ENCODE measurements at regions not wholly inside any gene's neighbourhood (a gene's known extent, or its start where the extent isn't known, plus 50 kb on each side); places are given as distances from the start of the nearest gene placed in this dataset.

DNA sequence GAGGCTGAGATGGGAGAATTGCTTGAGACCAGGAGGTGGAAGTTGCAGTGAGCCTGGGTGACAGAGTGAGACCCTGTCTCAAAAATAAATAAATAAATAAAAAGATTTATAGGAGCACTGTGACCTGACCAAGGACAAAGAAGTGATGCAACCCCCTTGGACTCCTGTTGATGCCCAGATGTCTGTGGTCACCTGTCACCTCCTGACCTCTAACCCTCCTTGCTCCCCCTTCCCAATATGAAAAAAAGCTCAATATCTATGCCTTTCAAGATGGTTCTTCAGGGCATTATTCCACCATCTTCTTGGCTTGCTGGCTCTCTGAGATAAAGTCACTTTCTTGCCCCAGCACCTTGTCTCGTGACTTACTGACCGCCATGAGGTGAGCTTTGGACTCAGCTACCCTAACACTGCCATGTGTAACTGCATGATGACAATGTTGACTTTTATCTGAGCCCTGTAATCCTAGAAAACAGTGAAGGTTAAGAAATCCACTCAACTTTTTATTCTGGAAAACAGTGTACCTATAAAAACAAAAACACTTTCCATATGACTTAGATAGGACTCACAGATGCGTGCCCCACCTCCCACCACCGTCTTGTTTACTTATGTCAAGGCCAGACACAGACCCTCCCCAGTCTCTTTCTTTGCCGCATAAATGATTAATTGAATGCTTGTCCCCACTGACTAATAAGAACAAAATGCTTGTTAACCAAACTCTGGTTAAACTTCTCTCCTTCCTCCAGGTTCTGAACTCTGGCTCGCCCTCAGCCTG lies 360.5 kb downstream of the BUD13 start:
- no peak overlapping the region for H3K4me3 ChIP-seq (ENCODE audit: low read depth, low read length)
- no peak for DNase-seq (ENCODE audit: low read depth)

DNA sequence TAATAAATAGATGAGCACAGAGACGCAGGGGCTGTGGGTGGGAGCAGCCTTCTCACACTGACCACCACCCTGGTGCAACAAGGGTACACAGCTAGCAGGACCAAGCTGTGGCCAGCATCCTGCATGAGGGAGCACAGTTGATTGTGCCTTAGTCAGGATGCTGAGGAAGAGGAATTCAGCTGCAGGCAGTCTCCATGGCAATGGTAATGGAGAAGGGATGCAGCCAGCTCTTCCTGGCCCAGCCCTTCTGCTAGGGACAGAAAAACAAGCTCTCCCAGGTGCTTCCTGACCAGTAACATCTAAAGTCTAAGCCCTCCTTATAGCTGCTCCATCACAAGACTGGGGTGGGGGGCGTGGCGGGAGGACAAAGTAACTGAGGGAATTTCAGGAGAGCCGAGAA lies 363.5 kb downstream of the BUD13 start:
- DNase-seq (ENCODE audit: low read depth): no peak
- no peak overlapping the region for H3K4me3 ChIP-seq (ENCODE audit: low read depth, low read length)

DNA sequence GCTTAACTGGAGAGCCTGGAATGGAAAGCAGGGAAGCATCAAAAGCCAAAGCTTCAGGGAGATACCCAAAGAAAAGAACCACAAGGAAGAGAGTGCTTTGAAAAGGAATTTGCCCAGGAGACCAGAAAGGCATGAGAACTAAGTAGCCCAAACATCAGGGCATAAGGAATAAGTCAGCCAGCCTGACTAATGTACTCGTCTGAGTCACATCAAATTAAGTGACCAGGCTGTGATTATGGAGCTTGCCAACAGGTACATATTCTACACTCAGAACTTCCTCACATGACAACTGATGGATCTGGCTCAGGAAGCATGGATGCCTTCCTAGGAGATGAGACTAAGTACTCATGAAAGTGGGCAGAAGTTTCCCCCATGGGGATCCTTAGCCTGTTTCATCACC lies 366.7 kb downstream of the BUD13 start:
- no peak for DNase-seq (ENCODE audit: low read depth)
- no peak overlapping the region for H3K4me3 ChIP-seq (ENCODE audit: low read depth, low read length)

DNA sequence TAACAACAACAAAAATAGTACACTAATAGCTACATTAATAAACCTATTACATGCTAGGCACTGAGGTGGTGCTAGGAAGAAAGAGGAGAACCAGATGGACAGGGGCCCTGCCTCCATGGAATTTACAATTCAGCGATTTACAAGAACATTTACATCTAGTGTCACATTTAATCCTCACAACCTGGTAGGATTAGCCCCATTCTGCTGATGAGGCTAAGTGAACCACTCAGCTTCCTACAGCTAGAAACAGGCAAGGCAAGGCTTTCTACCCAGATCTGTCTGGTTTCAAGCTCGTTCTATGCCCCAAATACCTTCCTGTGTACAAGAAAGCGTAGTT lies 368.4 kb downstream of the BUD13 start:
- no peak overlapping the region for H3K4me3 ChIP-seq (ENCODE audit: low read depth, low read length)
- DNase-seq (ENCODE audit: low read depth): no peak

DNA sequence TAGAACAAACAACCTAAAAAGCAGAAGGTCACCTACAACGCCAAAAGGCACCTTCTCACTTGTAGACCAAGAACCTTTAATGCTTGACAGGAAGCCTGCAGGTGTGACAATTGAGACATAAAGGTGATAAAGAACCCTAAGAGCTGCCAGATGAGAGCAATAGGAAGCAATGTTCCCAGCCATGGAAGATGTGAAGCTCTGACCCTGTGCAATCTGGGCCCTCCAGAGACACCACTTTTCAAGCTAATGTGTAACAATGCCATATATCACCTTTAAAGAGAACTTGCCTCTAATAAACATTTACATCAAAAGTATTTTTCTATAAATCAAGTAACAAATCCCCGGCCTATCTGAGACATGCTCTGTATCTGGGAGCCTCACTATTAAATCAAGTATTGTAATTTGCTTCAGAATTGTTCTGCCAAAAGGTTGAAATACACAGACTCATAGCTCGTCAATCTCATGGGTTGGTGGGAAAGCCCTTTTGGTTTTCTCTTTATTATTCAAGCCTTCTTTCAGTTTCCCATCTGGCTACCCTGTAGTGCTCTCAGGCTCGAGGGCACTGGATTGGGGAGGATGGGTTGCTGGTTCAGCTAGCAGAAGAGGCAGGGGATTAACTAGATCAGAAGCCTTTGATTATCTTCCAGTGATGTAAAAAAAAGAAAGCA lies 368.9 kb downstream of the BUD13 start:
- H3K4me3 ChIP-seq (ENCODE audit: low read depth, low read length): no peak overlapping the region
- no peak for DNase-seq (ENCODE audit: low read depth)

DNA sequence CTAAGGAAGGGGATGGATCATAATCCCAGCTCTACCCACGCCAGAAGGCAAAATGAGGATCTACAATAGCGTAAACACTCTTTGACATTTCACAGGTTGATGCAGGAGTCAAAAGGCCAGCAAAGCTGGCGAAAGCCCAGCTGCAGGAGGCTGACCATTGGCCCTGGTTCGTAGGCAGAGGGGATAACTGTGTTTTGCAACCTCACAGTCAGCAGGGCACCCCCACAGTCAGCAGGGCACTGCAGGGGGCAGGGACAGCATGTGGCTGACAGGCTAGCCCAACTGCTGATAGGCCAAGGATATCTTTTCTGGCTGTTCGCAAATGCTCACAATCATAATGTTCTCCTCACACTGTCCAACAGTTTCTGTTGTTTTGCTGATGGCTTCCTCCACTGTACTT lies 372.7 kb downstream of the BUD13 start:
- no peak for DNase-seq (ENCODE audit: low read depth)
- no peak overlapping the region for H3K4me3 ChIP-seq (ENCODE audit: low read depth, low read length)

DNA sequence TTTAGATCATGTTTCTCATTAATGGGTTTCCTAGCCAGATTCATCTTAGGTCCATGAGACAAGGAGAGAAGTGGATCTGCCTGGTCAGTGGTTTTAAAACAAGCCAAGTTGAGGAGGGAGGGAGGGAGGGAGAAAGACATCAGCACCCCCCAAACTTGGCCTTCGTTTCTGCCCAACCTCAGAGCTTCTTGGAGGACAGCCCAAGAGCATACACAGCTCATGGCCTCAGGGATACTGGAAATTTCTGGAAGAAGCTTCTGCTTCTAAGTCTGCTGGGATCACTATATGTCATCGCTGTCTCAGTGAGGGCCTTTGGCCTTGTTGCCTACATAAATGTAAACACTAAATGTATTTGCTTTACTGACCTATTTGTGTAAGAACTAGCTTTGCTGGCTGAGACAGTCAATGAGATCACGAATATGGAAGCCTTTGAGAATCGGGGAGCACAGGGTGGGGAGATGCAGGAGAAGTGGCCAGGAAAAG lies 375.1 kb downstream of the BUD13 start:
- DNase-seq (ENCODE audit: low read depth): no peak
- H3K4me3 ChIP-seq (ENCODE audit: low read depth, low read length): no peak overlapping the region

DNA sequence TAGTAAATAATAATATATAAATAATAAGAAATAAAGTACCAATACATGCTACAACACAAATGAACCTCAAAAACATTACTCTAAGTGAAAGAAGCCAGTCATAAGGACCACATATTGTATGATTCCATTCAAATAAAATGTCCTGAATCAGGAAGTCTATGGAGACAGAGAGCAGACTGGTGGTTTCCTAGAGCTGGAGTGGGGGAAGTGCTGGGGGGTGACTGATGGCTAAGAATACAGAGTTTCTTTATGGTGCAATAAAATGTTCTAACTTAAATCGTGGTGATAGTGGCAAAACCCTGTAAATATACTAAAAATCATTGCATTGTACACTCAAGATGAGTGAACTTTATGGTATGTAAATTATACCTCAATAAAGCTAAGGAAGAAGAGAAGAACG lies 376.5 kb downstream of the BUD13 start:
- no peak for DNase-seq (ENCODE audit: low read depth)
- H3K4me3 ChIP-seq (ENCODE audit: low read depth, low read length): no peak overlapping the region

DNA sequence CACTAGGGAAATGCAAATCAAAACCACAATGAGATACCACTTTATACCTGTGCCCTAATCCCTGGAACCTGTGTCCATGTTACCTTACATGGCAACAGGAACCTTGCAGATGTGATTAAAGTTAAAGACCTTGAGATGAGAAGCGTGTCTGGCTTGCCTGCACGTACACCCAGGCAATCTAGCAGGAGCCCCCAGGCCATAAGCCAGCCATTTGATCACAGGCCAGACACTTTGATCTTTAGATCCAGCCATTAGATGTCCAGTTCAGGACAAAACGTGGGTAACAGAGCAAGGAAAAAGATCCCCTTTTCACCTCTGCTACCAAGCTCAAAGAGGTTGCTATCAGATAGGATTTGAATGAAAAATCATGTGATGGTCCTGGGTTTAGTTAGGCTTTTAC lies 378.8 kb downstream of the BUD13 start:
- DNase-seq (ENCODE audit: low read depth): no peak
- no peak overlapping the region for H3K4me3 ChIP-seq (ENCODE audit: low read depth, low read length)

DNA sequence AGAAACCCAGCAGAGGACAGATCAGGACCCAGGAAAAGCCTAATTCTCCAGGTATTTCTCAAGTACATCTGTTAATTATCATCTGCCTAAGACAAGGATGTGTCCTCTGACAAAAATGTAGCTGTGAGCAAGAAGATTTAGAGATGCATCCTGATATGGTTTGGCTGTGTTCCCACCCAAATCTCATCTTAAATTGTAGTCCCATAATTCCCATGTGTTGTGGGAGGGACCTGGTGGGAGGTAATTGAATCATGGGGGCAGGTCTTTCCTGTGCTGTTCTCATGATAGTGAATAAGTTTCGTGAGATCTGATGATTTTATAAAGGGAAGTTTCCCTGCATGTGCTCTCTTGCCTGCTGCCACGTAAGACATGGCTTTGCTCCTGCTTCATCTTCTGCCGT lies 381.8 kb downstream of the BUD13 start:
- DNase-seq (ENCODE audit: low read depth): no peak

DNA sequence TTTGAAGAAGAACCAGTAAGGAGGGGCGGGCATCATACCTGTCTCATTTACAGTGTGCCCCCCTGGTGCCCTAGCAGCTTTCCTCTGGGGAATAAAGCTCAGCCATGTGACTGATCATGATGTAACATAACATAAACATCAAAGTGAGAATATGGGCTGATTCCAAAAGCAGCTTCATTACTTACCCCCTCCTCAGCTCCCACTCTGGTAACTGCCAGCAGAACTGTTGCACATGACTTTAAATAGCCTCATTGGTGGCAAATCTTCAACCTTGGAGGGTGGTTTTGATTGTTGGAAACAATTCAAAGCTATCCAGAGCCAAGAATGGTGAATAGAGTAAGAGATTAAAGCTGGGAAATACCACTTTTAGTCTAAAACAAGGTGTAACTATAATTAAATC lies 384.6 kb downstream of the BUD13 start:
- no peak overlapping the region for H3K4me3 ChIP-seq (ENCODE audit: low read depth, low read length)
- no peak for DNase-seq (ENCODE audit: low read depth)

More for the DNA sequence above, 381.8 kb downstream of the BUD13 start:
- H3K4me3 ChIP-seq (ENCODE audit: low read depth, low read length): no peak overlapping the region

DNA sequence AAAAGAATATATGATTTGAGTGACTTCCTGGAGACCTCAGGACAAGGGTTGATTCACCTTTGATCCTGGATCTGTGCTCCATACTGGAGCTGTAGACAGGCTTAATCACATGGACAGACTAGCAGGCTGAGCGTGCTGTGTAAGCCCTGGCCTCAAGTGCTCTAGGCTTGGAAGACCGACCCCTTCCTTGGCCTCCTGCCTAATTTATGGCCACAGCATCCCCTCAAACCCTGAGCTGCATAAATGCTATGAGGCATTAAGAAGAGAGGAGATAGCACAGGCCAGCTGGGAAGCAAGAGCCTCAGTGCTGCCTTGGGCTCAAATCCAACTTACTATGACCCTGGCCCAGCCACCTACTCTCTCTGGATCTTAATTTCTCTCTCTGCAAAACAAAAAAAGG lies 385.1 kb downstream of the BUD13 start:
- DNase-seq (ENCODE audit: low read depth): no peak
- H3K4me3 ChIP-seq (ENCODE audit: low read depth, low read length): no peak overlapping the region

DNA sequence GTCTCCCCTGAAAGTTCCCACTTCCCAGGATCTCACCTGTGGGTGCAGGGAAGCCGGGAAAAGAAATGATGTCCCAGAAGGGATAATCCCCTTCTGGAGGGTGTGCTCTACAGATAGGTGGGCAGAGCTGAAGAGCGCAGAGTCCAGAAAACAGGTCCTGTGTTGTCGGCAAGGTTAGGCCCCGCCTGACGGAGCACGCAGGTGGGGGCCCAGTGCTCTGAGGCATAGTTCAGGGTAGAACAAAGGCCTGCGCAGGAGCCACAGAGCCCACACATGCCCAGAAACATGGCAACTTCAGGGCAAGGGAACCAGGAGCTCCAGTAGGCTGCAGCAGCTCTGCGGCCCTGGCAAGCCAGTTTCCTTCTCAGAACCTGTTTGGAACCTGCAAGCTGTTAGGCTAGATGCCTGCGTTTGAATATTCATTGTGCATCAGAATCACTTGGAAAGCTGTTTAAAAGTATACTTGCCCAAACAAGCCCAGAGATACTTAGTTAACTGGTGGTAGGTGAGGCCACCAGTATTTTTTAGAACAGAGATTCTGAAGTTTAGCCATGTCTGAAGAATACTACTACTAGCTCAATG lies 386.6 kb downstream of the BUD13 start:
- no peak for DNase-seq (ENCODE audit: low read depth)
- no peak overlapping the region for H3K4me3 ChIP-seq (ENCODE audit: low read depth, low read length)

DNA sequence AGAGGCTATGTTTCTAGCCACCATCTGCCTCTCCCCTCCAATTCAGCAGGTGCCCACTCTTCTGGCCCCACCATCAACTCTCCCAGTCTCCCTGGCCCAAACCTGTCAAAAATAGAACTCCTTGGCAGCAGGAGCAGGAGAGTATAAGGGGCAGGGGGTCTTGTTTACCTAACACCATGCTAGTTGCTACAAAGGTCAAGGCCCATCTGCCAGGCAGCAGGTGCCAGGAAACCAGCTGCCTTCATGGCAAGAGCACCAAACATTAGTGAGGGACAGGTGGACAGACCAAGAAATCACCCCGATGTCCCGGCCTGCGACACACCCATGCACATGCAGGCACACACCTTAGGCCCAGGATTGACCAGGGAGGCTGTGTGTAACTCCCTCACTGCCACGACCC lies 387.9 kb downstream of the BUD13 start:
- DNase-seq (ENCODE audit: low read depth): no peak
- H3K4me3 ChIP-seq (ENCODE audit: low read depth, low read length): no peak overlapping the region

DNA sequence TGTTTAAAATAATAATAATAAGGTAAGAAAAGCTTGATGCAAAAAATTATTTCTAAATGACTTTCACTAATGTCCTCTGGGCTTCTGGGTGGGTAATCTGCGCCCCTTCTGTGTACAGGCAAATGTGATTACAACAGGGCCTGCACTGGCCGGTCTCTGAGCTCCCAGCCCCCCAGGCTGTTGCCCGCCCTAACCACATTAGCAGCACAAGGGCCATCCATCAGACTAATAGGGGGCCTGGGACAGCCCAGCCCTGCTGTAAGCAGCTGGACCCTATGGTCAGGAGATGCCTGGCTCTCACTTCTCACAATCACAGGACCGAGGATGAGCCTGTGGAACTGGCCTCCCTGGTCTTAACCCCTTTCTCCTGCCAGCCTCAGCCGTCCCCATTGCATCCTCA lies 388.4 kb downstream of the BUD13 start:
- no peak for DNase-seq (ENCODE audit: low read depth)
- H3K4me3 ChIP-seq (ENCODE audit: low read depth, low read length): no peak overlapping the region

DNA sequence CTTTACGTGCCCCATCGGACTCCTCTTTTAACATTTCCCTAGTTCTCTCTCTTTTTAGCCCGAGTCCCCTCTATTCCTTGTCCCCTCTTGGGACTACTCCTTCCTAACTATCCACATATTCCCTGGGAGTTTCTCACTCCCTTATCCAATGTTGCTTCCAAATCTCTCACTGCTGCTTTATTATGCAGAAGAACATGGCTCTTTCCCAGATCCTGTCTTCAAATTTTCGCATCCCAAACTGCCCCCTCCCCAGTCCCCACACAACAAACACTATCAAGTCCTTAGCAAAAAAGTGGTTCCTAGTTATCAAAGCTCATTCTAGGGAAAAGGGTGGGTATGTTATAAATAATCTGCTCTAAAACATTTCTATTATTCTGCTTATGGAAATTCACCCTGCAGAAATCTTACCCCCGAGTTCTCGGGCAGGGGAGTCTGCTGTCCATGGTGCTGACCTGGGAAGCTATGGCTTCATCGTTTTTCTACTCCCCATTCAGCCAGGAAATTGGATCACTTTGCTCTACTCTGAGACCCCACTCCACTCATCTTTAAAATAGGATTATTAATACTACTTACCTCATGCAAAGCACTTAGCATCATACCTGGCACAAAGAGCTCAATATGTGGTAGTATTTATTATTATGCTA lies 393.5 kb downstream of the BUD13 start:
- no peak for DNase-seq (ENCODE audit: low read depth)
- no peak overlapping the region for H3K4me3 ChIP-seq (ENCODE audit: low read depth, low read length)

DNA sequence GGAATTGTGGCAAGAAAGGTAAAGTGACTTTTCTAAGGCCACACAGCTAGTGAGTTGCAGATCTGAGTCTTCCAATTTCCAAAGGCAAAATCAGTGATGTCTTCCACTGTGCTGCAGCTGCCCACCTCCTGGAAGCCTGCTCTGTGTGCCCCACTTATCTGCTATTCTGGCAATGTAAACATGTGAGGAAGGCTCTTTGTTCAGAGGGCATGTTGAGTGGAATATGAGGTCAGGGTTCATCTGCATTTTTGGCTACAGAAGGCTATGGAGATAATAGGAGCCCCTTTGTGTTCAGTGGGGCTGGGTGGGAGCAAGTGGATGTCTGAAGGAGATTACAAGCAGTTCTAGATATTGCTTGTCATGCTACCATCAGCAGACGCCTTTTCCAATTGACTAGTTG lies 396.2 kb downstream of the BUD13 start:
- DNase-seq (ENCODE audit: low read depth): no peak
- no peak overlapping the region for H3K4me3 ChIP-seq (ENCODE audit: low read depth, low read length)

DNA sequence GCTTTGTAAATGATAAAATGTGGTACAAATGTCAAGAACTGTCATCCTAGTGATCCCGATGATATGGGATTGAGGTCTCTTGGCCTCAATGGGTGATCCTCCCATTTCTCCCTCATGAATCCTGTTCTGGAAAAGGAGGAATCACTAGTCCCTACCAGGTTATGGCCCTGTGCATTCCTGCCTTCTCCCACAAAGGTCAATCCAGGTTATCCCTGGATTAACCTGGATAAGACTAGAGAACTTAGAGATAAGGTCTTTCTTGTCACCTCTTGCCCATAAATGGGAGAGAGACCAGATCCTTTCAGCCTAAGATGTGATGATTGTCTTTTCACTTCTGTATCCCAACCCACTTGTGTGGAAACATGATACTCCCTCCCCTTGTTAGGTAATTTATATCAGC lies 396.7 kb downstream of the BUD13 start:
- DNase-seq (ENCODE audit: low read depth): no peak
- no peak overlapping the region for H3K4me3 ChIP-seq (ENCODE audit: low read depth, low read length)

DNA sequence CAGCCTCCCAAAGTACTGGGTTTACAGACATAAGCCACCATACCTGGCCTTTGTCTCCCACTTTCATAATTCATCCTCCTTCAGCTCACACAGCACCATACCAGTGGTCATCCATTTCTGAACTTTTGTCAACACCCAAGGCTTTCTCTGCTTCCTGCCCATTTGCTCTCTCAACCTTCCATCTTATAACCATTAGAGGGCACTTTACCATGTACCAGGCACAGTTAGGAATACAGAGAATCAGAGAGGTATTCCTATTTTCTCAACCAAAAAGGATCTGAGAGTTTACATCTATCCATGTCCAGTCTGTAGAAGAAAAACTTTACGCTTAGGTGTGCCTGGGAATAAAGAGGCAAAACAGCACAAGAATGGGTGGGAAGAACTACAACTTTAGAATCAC lies 397.6 kb downstream of the BUD13 start:
- no peak for DNase-seq (ENCODE audit: low read depth)
- H3K4me3 ChIP-seq (ENCODE audit: low read depth, low read length): no peak overlapping the region

DNA sequence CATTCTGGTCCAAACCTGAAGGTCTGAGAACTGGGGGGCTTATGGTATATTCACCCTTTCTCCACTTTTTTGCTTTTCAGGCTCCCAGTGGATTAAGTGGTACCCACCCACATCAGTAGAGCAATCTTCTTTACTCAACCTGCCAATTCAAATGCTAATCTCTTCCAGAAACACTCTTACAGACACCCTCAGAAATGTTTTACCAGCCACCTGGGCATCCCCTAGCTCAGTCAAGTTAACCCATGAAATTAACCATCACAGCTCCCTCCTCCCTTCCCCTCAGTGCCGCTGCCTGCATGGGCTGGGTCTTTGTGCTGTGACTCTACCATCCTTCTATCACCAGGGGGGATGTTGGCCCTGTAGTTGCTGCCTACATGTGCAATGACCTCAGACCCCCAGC lies 398.7 kb downstream of the BUD13 start:
- no peak for DNase-seq (ENCODE audit: low read depth)
- H3K4me3 ChIP-seq (ENCODE audit: low read depth, low read length): no peak overlapping the region
